ENCODE measurements at regions not wholly inside any gene's neighbourhood (a gene's known extent, or its start where the extent isn't known, plus 50 kb on each side); places are given as distances from the start of the nearest gene placed in this dataset.

DNA sequence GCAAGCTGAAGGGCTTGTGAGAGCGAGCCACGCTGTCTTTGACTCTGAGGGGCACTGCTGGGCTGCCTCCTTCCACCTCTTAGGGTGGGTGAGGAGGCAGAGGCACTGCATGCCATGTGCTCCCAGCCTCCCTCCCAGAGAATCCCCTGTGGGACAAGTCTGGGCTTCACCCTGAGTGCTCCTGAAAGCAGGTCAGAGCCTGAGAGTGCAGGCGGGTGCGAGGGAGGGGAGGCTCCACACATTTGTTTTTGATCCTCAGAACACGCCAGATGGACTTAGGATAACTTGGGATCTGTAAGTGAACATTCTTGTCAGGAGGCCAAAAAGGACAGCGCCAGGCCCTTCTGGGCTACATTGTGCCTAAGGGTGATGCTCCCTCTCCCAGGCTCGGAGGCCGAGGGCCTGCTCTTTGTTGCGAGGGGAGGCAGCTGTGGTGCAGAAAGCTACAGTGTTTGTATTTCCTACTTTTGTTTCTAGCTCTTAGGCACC, 155.4 kb downstream of the TMX1 start:
- ChIA-PET POLR2A (no interaction called here), CTCF (no interaction called here)
- Histone ChIP-seq H3K4me3 (ENCODE audit: low read depth, low read length) (no peak overlapping the region), H3K27ac (ENCODE audit: extremely low read depth, low read depth, low read length) (no peak overlapping the region), H3K36me3 (ENCODE audit: control insufficient read depth in 2 of 2, insufficient read depth in 1 of 2, low read length in 2 of 2) (no peaks in the 10 kb centered on the region), H3K4me1 (ENCODE audit: control insufficient read depth, insufficient read depth, low read length) (no peaks in the 10 kb centered on the region), H3K9me3 (ENCODE audit: control insufficient read depth, insufficient read depth, low read depth, low read length) (no peaks in the 10 kb centered on the region)
- 0 out of 2 replicates have a peak, but pooled peaks have one; percentile 10 for TF ChIP-seq ZBTB8A (tag by site-specific recombination; IDR thresholded peaks at IDR 0.05)
- no peak for TF ChIP-seq PRDM1 (tag by site-specific recombination; IDR thresholded peaks at IDR 0.05)

DNA sequence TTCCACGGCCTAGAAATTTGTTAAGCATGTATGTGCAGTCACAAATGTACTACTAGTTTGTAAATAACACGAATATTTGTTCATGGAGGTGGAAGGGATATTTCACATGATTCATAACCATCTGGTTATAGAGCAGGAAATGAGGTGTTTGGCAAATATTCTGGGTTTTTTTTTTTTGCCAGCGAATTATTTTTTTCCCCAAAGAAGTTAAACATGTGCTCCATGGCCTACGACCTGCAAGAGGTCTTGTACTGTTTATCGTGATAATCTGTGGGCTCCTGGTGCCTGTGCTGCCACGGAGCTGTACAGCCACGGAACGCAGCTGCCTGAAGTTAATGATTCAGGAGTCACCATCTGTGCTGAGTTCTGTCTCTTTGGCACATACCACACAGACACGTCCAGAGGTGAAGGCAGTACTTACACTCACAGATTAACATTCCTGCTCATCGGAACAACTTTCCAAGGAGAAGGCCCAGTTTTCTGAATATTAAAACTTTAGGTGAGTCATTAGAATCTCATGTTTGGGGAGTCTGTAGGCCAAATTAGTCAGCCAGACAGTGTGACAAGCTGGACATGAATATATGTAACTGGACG, 156.3 kb downstream of the TMX1 start:
- CTCF ChIA-PET: no interaction called here
- TF ChIP-seq ZNF169 (tag by site-specific recombination; IDR thresholded peaks at IDR 0.05): no peak
- no peak for TF ChIP-seq ZNF146 (tag by site-specific recombination; IDR thresholded peaks at IDR 0.05)
- no peak for TF ChIP-seq ZNF654 (tag by site-specific recombination; IDR thresholded peaks at IDR 0.05; ENCODE audit: low read depth)
- TF ChIP-seq ZNF114 (tag by site-specific recombination; IDR thresholded peaks at IDR 0.05): no peak

GRCh38 chr14:51398898-51399297, 158.9 kb downstream of the TMX1 start:
- no peaks in the 10 kb centered on the region for H3K9me3 ChIP-seq (ENCODE audit: control insufficient read depth, insufficient read depth, low read depth, low read length)
- CTCF ChIA-PET: interaction anchor here (1.0 kb wide), 1 partner anchor 11 kb away, joined by 3 read pairs; no protein-coding TSS in a partner anchor
- no peaks in the 10 kb centered on the region for H3K36me3 ChIP-seq (ENCODE audit: control insufficient read depth in 2 of 2, insufficient read depth in 1 of 2, low read length in 2 of 2)
- no peak overlapping the region for H3K27ac ChIP-seq (ENCODE audit: extremely low read depth, low read depth, low read length)
- TF ChIP-seq ZNF16 (tag by site-specific recombination; IDR thresholded peaks at IDR 0.05; ENCODE audit: low read depth) (no peak), KLF16 (tag by site-specific recombination; IDR thresholded peaks at IDR 0.05) (no peak), ZNF121 (tag by site-specific recombination; IDR thresholded peaks at IDR 0.05) (no peak), ZSCAN5A (tag by site-specific recombination; IDR thresholded peaks at IDR 0.05) (no peak)
- TF ChIP-seq, protein P1, sequence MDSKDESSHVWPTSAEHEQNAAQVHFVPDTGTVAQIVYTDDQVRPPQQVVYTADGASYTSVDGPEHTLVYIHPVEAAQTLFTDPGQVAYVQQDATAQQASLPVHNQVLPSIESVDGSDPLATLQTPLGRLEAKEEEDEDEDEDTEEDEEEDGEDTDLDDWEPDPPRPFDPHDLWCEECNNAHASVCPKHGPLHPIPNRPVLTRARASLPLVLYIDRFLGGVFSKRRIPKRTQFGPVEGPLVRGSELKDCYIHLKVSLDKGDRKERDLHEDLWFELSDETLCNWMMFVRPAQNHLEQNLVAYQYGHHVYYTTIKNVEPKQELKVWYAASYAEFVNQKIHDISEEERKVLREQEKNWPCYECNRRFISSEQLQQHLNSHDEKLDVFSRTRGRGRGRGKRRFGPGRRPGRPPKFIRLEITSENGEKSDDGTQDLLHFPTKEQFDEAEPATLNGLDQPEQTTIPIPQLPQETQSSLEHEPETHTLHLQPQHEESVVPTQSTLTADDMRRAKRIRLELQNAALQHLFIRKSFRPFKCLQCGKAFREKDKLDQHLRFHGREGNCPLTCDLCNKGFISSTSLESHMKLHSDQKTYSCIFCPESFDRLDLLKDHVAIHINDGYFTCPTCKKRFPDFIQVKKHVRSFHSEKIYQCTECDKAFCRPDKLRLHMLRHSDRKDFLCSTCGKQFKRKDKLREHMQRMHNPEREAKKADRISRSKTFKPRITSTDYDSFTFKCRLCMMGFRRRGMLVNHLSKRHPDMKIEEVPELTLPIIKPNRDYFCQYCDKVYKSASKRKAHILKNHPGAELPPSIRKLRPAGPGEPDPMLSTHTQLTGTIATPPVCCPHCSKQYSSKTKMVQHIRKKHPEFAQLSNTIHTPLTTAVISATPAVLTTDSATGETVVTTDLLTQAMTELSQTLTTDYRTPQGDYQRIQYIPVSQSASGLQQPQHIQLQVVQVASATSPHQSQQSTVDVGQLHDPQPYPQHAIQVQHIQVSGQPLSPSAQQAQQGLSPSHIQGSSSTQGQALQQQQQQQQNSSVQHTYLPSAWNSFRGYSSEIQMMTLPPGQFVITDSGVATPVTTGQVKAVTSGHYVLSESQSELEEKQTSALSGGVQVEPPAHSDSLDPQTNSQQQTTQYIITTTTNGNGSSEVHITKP (tag by site-specific recombination; IDR thresholded peaks at IDR 0.05): no peak
- TF ChIP-seq, protein P2, sequence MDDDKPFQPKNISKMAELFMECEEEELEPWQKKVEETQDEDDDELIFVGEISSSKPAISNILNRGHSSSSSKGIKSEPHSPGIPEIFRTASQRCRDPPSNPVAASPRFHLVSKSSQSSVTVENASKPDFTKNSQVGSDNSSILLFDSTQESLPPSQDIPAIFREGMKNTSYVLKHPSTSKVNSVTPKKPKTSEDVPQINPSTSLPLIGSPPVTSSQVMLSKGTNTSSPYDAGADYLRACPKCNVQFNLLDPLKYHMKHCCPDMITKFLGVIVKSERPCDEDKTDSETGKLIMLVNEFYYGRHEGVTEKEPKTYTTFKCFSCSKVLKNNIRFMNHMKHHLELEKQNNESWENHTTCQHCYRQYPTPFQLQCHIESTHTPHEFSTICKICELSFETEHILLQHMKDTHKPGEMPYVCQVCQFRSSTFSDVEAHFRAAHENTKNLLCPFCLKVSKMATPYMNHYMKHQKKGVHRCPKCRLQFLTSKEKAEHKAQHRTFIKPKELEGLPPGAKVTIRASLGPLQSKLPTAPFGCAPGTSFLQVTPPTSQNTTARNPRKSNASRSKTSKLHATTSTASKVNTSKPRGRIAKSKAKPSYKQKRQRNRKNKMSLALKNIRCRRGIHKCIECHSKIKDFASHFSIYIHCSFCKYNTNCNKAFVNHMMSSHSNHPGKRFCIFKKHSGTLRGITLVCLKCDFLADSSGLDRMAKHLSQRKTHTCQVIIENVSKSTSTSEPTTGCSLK (tag by site-specific recombination; IDR thresholded peaks at IDR 0.05): no peak
- H3K4me1 ChIP-seq (ENCODE audit: control insufficient read depth, insufficient read depth, low read length): no peaks in the 10 kb centered on the region
- POLR2A ChIA-PET: no interaction called here
- H3K4me3 ChIP-seq (ENCODE audit: low read depth, low read length): no peak overlapping the region

More for the DNA sequence above, 156.3 kb downstream of the TMX1 start:
- Histone ChIP-seq H3K4me1 (ENCODE audit: control insufficient read depth, insufficient read depth, low read length) (no peaks in the 10 kb centered on the region), H3K36me3 (ENCODE audit: control insufficient read depth in 2 of 2, insufficient read depth in 1 of 2, low read length in 2 of 2) (no peaks in the 10 kb centered on the region), H3K9me3 (ENCODE audit: control insufficient read depth, insufficient read depth, low read depth, low read length) (no peaks in the 10 kb centered on the region), H3K27ac (ENCODE audit: extremely low read depth, low read depth, low read length) (no peak overlapping the region), H3K4me3 (ENCODE audit: low read depth, low read length) (no peak overlapping the region)
- POLR2A ChIA-PET: no interaction called here
